GM12865 (cell line): ENCODE measurements at regions not wholly inside any gene's neighbourhood (a gene's known extent, or its start where the extent isn't known, plus 50 kb on each side); places are given as distances from the start of the nearest gene placed in this dataset.

Source experiments
- DNase-seq: peaks from one replicate; pipeline ENCODE4 v3.0.0; 2010; ENCODE audit warnings: low read depth
- H3K4me3 ChIP-seq: 2 replicates; pipeline ENCODE4 v1.5.1; 2011; ENCODE audit warnings: mild to moderate bottlenecking, low read depth, low read length, control low read depth
- TF ChIP-seq, protein P1 (sequence below): IDR thresholded peaks from 2 replicates; pipeline ENCODE4 v1.5.1; 2011; ENCODE audit warnings: low read length, control low read depth, low read depth, inconsistent platforms; ENCODE audit not compliant: insufficient read depth; ENCODE audit errors: missing control alignments

DNA sequence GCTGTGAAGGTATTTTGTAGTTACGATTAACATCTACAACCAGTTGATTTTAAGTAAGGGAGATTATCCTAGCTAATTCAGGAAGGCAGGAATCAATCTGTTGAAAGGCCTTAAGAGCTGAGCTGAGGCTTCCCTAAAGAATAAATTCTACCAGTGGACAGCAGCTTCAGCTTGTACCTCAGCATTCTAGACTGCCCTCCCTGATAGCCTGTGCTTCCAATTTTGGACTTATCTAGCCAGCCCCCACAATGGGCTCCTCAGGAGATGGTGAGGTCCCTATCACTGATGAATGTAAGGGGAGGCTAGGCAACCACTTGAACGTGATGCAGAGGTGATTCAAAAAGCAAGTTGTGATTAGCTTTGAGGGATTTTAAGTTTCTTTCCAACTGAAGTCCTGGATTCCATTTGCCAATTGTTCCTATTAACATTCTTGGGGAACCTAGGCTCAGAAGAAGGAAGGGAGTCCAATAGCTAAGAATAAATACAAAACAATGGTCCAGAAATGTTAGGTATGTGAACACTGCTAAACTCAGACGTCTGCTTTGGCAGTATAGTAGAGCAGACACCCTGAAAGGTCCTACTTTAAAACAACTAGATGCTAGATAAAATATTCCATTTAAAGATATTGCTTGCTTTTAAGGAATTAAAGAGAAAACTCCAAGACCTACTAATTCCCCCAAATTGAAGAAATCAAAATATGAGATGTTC lies 404.3 kb upstream of the TENM4 start:
- no peak overlapping the region for H3K4me3 ChIP-seq
- no peak for DNase-seq
- TF ChIP-seq, protein P1, sequence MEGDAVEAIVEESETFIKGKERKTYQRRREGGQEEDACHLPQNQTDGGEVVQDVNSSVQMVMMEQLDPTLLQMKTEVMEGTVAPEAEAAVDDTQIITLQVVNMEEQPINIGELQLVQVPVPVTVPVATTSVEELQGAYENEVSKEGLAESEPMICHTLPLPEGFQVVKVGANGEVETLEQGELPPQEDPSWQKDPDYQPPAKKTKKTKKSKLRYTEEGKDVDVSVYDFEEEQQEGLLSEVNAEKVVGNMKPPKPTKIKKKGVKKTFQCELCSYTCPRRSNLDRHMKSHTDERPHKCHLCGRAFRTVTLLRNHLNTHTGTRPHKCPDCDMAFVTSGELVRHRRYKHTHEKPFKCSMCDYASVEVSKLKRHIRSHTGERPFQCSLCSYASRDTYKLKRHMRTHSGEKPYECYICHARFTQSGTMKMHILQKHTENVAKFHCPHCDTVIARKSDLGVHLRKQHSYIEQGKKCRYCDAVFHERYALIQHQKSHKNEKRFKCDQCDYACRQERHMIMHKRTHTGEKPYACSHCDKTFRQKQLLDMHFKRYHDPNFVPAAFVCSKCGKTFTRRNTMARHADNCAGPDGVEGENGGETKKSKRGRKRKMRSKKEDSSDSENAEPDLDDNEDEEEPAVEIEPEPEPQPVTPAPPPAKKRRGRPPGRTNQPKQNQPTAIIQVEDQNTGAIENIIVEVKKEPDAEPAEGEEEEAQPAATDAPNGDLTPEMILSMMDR = no peak

DNA sequence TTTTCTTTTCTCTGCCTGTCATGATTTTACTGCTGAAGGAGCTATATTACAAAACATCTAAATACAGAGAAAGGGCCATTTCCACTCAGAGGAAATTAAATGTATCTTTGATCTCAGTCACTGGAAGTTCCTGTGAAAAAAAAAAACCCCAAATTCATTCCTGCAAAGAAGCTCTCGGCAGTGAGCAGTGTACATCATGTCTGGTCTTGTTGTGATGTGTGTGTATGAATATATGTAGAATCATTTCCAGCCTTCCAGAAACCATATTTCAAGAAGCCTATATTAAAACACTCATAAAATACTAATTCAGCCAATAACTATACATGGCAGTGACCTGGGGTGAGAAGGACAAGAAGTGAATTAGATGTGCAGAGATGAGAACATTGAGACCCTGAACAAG lies 393.2 kb upstream of the TENM4 start:
- TF ChIP-seq, protein P1 = no peak
- no peak for DNase-seq
- no peak overlapping the region for H3K4me3 ChIP-seq

DNA sequence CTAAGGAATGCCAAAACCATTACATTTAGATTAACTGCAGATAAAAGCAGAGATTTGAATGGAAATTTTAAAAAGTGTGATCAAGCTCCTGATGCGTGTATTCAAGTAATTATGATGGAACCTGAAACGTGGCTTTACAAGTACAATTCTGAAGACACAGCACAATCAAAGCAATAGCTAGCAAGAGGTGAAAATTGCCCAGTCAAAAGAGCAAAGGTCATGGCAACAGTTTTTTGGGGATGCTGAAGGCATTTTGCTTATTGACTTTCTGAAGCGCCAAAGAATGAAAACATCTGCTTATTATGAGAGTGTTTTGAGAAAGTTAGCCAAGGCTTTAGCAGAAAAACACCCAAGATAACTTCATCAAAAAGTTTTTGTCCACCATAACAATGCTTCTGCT lies 389.6 kb upstream of the TENM4 start:
- H3K4me3 ChIP-seq = no peak overlapping the region
- TF ChIP-seq, protein P1 = no peak
- no peak for DNase-seq

DNA sequence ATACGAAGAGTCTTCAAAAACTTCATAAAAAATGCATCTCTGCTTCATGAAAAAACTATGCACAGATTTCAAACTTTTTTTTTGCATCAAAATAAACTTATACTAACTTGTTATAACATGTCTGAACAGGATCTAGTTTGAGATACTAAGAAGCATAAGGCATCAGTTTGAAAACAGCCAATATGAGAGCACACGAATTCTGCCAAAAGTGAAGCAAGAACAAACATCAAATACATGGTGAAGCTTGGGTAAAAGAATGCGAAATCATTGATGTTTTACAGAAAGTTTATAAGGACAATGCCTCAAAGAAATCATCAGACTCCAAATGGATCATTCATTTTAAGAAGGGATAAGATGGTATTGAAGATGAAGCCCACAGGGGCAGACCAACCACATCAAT lies 389.1 kb upstream of the TENM4 start:
- H3K4me3 ChIP-seq = no peak overlapping the region
- DNase-seq = no peak
- TF ChIP-seq, protein P1 = no peak

GRCh38 chr11:79822766-79823165 lies 381.9 kb upstream of the TENM4 start:
- H3K4me3 ChIP-seq = no peak overlapping the region
- no peak for DNase-seq
- TF ChIP-seq, protein P1 = no peak

DNA sequence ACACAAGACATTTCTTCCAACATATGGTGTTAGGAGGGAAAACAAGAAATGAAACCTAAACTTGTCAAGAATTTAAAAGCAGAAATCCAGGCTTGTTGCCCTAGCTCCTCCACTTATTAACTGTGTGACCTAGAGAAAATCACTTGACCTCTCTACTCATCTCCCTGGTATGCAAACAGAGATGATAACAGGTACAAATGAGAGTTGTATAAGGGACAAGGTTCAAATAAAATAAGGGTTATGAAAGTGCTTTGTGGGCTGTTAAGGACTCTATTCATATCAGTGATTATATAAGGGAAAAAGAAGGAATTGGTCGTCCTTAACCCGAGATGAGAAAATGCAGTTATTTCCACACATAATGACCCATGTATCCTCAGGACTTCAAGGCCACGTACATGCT lies 372.7 kb upstream of the TENM4 start:
- no peak overlapping the region for H3K4me3 ChIP-seq
- TF ChIP-seq, protein P1 = no peak
- DNase-seq = no peak

DNA sequence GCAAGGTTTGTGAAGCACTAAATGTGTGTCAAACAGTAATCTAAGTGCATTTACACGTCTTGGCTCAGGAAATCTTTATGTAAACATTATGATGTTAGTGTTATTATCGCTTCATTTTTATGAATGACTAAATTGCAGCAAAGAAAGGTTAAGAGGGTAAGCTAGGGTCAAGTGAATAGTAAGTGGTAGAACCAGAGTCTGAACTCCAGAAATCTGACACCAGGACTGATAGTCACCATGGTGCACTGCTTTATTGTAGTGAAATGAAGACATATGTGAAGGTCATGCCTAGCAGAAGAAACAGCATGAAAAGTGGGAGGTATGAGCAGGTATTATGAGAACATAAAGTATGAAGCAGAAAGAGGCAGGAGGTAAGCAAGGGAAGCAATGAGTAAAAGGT lies 368.7 kb upstream of the TENM4 start:
- no peak for DNase-seq
- TF ChIP-seq, protein P1 = no peak

More for the DNA sequence above, 368.7 kb upstream of the TENM4 start:
- H3K4me3 ChIP-seq = no peak overlapping the region
